SK-N-SH treated with all-trans-retinoic acid at 6 μM for 48 hours (cell line): ENCODE measurements at regions not wholly inside any gene's neighbourhood (a gene's known extent, or its start where the extent isn't known, plus 50 kb on each side); places are given as distances from the start of the nearest gene placed in this dataset.

ENCODE experiments used
- ARNTL ChIP-seq: fragments of 450-650 bp; formaldehyde crosslinking; IDR thresholded peaks from 2 replicates; pipeline ENCODE4 v1.5.0; 2020; ENCODE audit warnings: low read depth, mild to moderate bottlenecking, moderate library complexity, borderline replicate concordance
- TOX ChIP-seq: fragments of 250-450 bp; sonication (Bioruptor Pico); IDR thresholded peaks from 2 replicates; pipeline ENCODE4 v1.8.0; 2021; ENCODE audit warnings: mild to moderate bottlenecking, moderate library complexity, borderline replicate concordance
- TF ChIP-seq, protein P1 (sequence below): fragments of 250-450 bp; sonication (Bioruptor Pico); IDR thresholded peaks from 2 replicates; pipeline ENCODE4 v1.8.0; 2020; ENCODE audit warnings: mild to moderate bottlenecking, moderate library complexity, borderline replicate concordance

DNA sequence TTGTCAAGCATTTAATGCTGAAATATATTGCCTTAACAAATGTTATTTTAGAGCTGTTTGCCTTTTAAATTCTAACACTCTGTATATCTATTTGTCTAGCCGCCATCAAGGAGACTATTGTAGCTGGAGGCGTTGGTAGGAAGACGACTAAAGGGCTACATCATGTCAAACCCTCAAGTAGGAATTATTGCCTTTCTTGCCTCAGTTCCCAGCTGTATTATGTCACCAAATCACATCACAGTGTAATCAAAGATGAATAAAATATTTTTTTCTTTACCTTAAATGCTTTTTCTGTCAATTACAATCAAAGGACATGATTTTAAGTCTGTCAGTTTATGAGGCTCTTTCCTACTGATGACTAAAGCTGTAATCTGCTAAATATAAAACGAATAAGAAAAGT, 233.1 kb downstream of the ZIC4 start:
- TF ChIP-seq, protein P1, sequence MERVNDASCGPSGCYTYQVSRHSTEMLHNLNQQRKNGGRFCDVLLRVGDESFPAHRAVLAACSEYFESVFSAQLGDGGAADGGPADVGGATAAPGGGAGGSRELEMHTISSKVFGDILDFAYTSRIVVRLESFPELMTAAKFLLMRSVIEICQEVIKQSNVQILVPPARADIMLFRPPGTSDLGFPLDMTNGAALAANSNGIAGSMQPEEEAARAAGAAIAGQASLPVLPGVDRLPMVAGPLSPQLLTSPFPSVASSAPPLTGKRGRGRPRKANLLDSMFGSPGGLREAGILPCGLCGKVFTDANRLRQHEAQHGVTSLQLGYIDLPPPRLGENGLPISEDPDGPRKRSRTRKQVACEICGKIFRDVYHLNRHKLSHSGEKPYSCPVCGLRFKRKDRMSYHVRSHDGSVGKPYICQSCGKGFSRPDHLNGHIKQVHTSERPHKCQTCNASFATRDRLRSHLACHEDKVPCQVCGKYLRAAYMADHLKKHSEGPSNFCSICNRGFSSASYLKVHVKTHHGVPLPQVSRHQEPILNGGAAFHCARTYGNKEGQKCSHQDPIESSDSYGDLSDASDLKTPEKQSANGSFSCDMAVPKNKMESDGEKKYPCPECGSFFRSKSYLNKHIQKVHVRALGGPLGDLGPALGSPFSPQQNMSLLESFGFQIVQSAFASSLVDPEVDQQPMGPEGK, result no peak
- TF ChIP-seq TOX (CRISPR knock-in tag) (no peak), ARNTL (CRISPR knock-in tag) (no peak)
